ENCODE measurements at regions not wholly inside any gene's neighbourhood (a gene's known extent, or its start where the extent isn't known, plus 50 kb on each side); places are given as distances from the start of the nearest gene placed in this dataset.

- no peak overlapping the region for H3K27ac ChIP-seq (ENCODE audit: low read depth in 2 of 2, low read length in 2 of 2)
- no peak for TF ChIP-seq CTCF (IDR thresholded peaks at IDR 0.05; ENCODE audit: borderline replicate concordance, extremely low read depth, insufficient read depth)
- no peaks in the 10 kb centered on the region for H3K4me1 ChIP-seq (ENCODE audit: control insufficient read depth in 2 of 3, insufficient read depth in 2 of 3, low read depth in 1 of 3, low read length in 3 of 3)
- DNase-seq = no peak
- no peak for FAIRE-seq
- no peaks in the 10 kb centered on the region for H3K36me3 ChIP-seq (ENCODE audit: control insufficient read depth in 2 of 3, insufficient read depth in 3 of 3, low read length in 3 of 3)
- intact Hi-C loops (cut with DNase I) = no loop called here
- H3K27me3 ChIP-seq (ENCODE audit: control insufficient read depth, insufficient read depth, low read length) = no peaks in the 10 kb centered on the region
- no peak overlapping the region for H3K4me3 ChIP-seq (ENCODE audit: low read length in 3 of 3)
- no peaks in the 10 kb centered on the region for H3K9me3 ChIP-seq (ENCODE audit: control insufficient read depth in 2 of 3, insufficient read depth in 1 of 3, low read length in 3 of 3)
- no peak overlapping the region for H3K9ac ChIP-seq (ENCODE audit: low read length in 3 of 3)
These were observed 221.2 kb downstream of the SQOR start for GRCh38 chr15:45855907-45856579.

- H3K36me3 ChIP-seq (ENCODE audit: control insufficient read depth in 2 of 3, insufficient read depth in 3 of 3, low read length in 3 of 3) = no peaks in the 10 kb centered on the region
- FAIRE-seq (no peak), DNase-seq (no peak)
- TF ChIP-seq CTCF (IDR thresholded peaks at IDR 0.05; ENCODE audit: borderline replicate concordance, extremely low read depth, insufficient read depth) = no peak
- no peaks in the 10 kb centered on the region for H3K4me1 ChIP-seq (ENCODE audit: control insufficient read depth in 2 of 3, insufficient read depth in 2 of 3, low read depth in 1 of 3, low read length in 3 of 3)
- no peak overlapping the region for H3K4me3 ChIP-seq (ENCODE audit: low read length in 3 of 3)
- no peak overlapping the region for H3K9ac ChIP-seq (ENCODE audit: low read length in 3 of 3)
- H3K27ac ChIP-seq (ENCODE audit: low read depth in 2 of 2, low read length in 2 of 2) = no peak overlapping the region
- intact Hi-C loops (cut with DNase I) = no loop called here
- H3K27me3 ChIP-seq (ENCODE audit: control insufficient read depth, insufficient read depth, low read length) = no peaks in the 10 kb centered on the region
- no peaks in the 10 kb centered on the region for H3K9me3 ChIP-seq (ENCODE audit: control insufficient read depth in 2 of 3, insufficient read depth in 1 of 3, low read length in 3 of 3)
These were observed 222.5 kb downstream of the SQOR start for GRCh38 chr15:45857291-45857690.

- Histone ChIP-seq H3K4me3 (ENCODE audit: low read length in 3 of 3) (no peak overlapping the region), H3K4me1 (ENCODE audit: control insufficient read depth in 2 of 3, insufficient read depth in 2 of 3, low read depth in 1 of 3, low read length in 3 of 3) (no peaks in the 10 kb centered on the region), H3K27me3 (ENCODE audit: control insufficient read depth, insufficient read depth, low read length) (no peaks in the 10 kb centered on the region), H3K27ac (ENCODE audit: low read depth in 2 of 2, low read length in 2 of 2) (no peak overlapping the region), H3K9me3 (ENCODE audit: control insufficient read depth in 2 of 3, insufficient read depth in 1 of 3, low read length in 3 of 3) (no peaks in the 10 kb centered on the region), H3K36me3 (ENCODE audit: control insufficient read depth in 2 of 3, insufficient read depth in 3 of 3, low read length in 3 of 3) (no peaks in the 10 kb centered on the region), H3K9ac (ENCODE audit: low read length in 3 of 3) (no peak overlapping the region)
- DNase-seq = no peak
- no peak for TF ChIP-seq CTCF (IDR thresholded peaks at IDR 0.05; ENCODE audit: borderline replicate concordance, extremely low read depth, insufficient read depth)
- no peak for FAIRE-seq
- intact Hi-C loops (cut with DNase I) = no loop called here
These were observed 223.7 kb downstream of the SQOR start for GRCh38 chr15:45858491-45858890.

GRCh38 chr15:45862034-45862433 is 227.2 kb downstream of the SQOR start:
- Histone ChIP-seq H3K36me3 (ENCODE audit: control insufficient read depth in 2 of 3, insufficient read depth in 3 of 3, low read length in 3 of 3) (no peaks in the 10 kb centered on the region), H3K4me1 (ENCODE audit: control insufficient read depth in 2 of 3, insufficient read depth in 2 of 3, low read depth in 1 of 3, low read length in 3 of 3) (no peaks in the 10 kb centered on the region), H3K27me3 (ENCODE audit: control insufficient read depth, insufficient read depth, low read length) (no peaks in the 10 kb centered on the region), H3K4me3 (ENCODE audit: low read length in 3 of 3) (no peak overlapping the region), H3K27ac (ENCODE audit: low read depth in 2 of 2, low read length in 2 of 2) (no peak overlapping the region), H3K9me3 (ENCODE audit: control insufficient read depth in 2 of 3, insufficient read depth in 1 of 3, low read length in 3 of 3) (no peaks in the 10 kb centered on the region), H3K9ac (ENCODE audit: low read length in 3 of 3) (no peak overlapping the region)
- TF ChIP-seq CTCF (IDR thresholded peaks at IDR 0.05; ENCODE audit: borderline replicate concordance, extremely low read depth, insufficient read depth) = no peak
- no peak for FAIRE-seq
- intact Hi-C loops (cut with DNase I) = no loop called here
- DNase-seq = no peak
